ENCODE measurements at regions not wholly inside any gene's neighbourhood (a gene's known extent, or its start where the extent isn't known, plus 50 kb on each side); places are given as distances from the start of the nearest gene placed in this dataset.

GRCh38 chr14:76576047-76576741 lies 185.1 kb upstream of the VASH1 start:
- WGBS, 2 donors = 44 to 49% methylated on average over 8 of the region's 8 CpGs
- DNase-seq (ENCODE audit: low spot score in 2 of 2) = no peak
- H3K27me3 ChIP-seq = no peaks in the 10 kb centered on the region
- peaks cover 0 to 4% (median 0%) of the 10 kb centered on the region in 4 donors for H3K4me1 ChIP-seq
- H3K36me3 ChIP-seq = no peaks in the 10 kb centered on the region
- TF ChIP-seq CTCF (IDR thresholded peaks at IDR 0.05) = no peak
- TF ChIP-seq EP300 (IDR thresholded peaks at IDR 0.05) = no peak
- TF ChIP-seq POLR2A (IDR thresholded peaks at IDR 0.05) = no peak
- no peak overlapping the region for H3K27ac ChIP-seq
- peaks cover 0 to 3% (median 0%) of the 10 kb centered on the region in 4 donors for H3K9me3 ChIP-seq
- no peak overlapping the region for H3K4me3 ChIP-seq

DNA sequence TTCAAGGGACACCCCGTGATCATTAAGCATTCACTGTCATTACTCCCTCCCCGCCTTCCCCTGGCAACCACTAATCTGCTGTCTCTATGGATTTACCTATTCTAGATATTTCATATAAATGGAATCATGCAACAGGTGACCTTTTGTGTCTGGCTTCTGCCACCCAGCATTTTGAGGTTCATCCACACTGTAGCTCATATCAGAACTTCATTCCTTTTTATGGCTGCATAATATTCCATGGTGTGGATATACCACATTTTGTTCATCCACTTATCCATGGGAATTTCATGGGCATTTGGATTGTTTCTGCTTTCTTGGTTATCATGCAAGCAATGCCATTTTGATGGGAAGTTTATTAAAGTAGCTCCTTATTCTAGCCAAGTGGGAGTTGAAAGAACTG lies 184.2 kb upstream of the VASH1 start:
- 93 to 95% methylated on average over 2 of the region's 2 CpGs for WGBS, 2 donors
- H3K4me1 ChIP-seq = peaks cover 0 to 4% (median 0%) of the 10 kb centered on the region in 4 donors
- no peak overlapping the region for H3K4me3 ChIP-seq
- no peaks in the 10 kb centered on the region for H3K36me3 ChIP-seq
- no peaks in the 10 kb centered on the region for H3K27me3 ChIP-seq
- no peak overlapping the region for H3K27ac ChIP-seq
- H3K9me3 ChIP-seq = peaks cover 0 to 3% (median 0%) of the 10 kb centered on the region in 4 donors
- no peak for TF ChIP-seq EP300 (IDR thresholded peaks at IDR 0.05)
- TF ChIP-seq CTCF (IDR thresholded peaks at IDR 0.05) = no peak
- no peak for TF ChIP-seq POLR2A (IDR thresholded peaks at IDR 0.05)
- DNase-seq (ENCODE audit: low spot score in 2 of 2) = no peak

- TF ChIP-seq CTCF (IDR thresholded peaks at IDR 0.05) (no peak), EP300 (IDR thresholded peaks at IDR 0.05) (no peak), POLR2A (IDR thresholded peaks at IDR 0.05) (no peak)
- Histone ChIP-seq H3K36me3 (no peaks in the 10 kb centered on the region), H3K27ac (no peak overlapping the region), H3K27me3 (no peaks in the 10 kb centered on the region), H3K9me3 (peaks cover 0 to 3% (median 0%) of the 10 kb centered on the region in 4 donors), H3K4me3 (no peak overlapping the region), H3K4me1 (peaks cover 0 to 4% (median 0%) of the 10 kb centered on the region in 4 donors)
- no peak for DNase-seq (ENCODE audit: low spot score in 2 of 2)
- 72 to 80% methylated on average over 3 of the region's 3 CpGs for WGBS, 2 donors
Observed at GRCh38 chr14:76577837-76578236, 183.4 kb upstream of the VASH1 start.

DNA sequence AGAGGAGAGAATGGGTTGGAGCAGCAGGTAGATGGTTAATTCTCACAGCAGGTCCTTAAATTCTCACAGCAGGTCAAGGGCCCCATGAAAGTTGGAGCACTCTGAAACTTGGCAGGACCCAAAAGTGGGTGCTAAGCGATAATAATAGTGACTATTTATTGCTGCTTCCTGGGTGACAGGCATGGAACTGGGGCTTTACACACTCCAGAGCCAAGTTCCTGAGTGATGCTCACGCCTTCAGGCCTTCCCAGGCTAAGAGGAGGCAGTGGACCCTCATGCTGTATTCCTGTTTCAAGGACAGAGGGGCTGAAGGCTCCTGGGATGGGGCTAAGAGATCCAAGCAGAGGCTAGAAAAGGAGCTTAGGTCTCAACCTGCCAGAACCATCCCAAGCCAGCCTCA lies 180.9 kb upstream of the VASH1 start:
- DNase-seq (ENCODE audit: low spot score in 2 of 2) = no peak
- Histone ChIP-seq H3K4me1 (peaks cover 0 to 4% (median 0%) of the 10 kb centered on the region in 4 donors), H3K27ac (no peak overlapping the region), H3K27me3 (no peaks in the 10 kb centered on the region), H3K36me3 (no peaks in the 10 kb centered on the region), H3K9me3 (peaks cover 0 to 3% (median 0%) of the 10 kb centered on the region in 4 donors), H3K4me3 (no peak overlapping the region)
- 76 to 78% methylated on average over 2 of the region's 2 CpGs for WGBS, 2 donors
- TF ChIP-seq EP300 (IDR thresholded peaks at IDR 0.05) = no peak
- no peak for TF ChIP-seq CTCF (IDR thresholded peaks at IDR 0.05)
- TF ChIP-seq POLR2A (IDR thresholded peaks at IDR 0.05) = no peak

- WGBS, 2 donors = 96 to 100% methylated on average over 1 of the region's 1 CpG
- H3K4me3 ChIP-seq = no peak overlapping the region
- no peak for DNase-seq (ENCODE audit: low spot score in 2 of 2)
- no peaks in the 10 kb centered on the region for H3K36me3 ChIP-seq
- TF ChIP-seq POLR2A (IDR thresholded peaks at IDR 0.05) (no peak), EP300 (IDR thresholded peaks at IDR 0.05) (no peak), CTCF (IDR thresholded peaks at IDR 0.05) (no peak)
- peaks cover 0 to 3% (median 0%) of the 10 kb centered on the region in 4 donors for H3K9me3 ChIP-seq
- H3K27me3 ChIP-seq = no peaks in the 10 kb centered on the region
- no peak overlapping the region for H3K27ac ChIP-seq
- peaks cover 0 to 4% (median 0%) of the 10 kb centered on the region in 4 donors for H3K4me1 ChIP-seq
Observed at GRCh38 chr14:76580967-76581366, 180.3 kb upstream of the VASH1 start.

All from tibial nerve (tissue), 4 donors.